A549 (cell line): ENCODE measurements at regions not wholly inside any gene's neighbourhood (a gene's known extent, or its start where the extent isn't known, plus 50 kb on each side); places are given as distances from the start of the nearest gene placed in this dataset.

ENCODE experiments used
- ATAC-seq, 2 experiments: fragments of 200-7000 bp in 1 of 2; fragments of >200 bp in 1 of 2; cut with Nextera tagmentation in 1 of 2; cut with Tn5 transposase in 1 of 2; 3 replicates each; pipeline versions ENCODE4 v1.8.0 to v1.9.1; 2018 to 2020; ENCODE audit warnings: mild to moderate bottlenecking in 1 of 2, moderate library complexity in 1 of 2
- CTCF ChIA-PET: fragments of 300-600 bp; sonication (Branson Sonifier 250); formaldehyde crosslinking; extraction: SDS; loops from one replicate; lab custom pipeline; 2021; ENCODE audit warnings: antibody characterized with exemption, inconsistent platforms; lab: Yijun Ruan, JAX
- POLR2A ChIA-PET: fragments of 350-600 bp; formaldehyde crosslinking; extraction: SDS; loops from one replicate; lab custom pipeline; 2021; ENCODE audit warnings: antibody characterized with exemption, inconsistent platforms; lab: Yijun Ruan, JAX
- DNase-seq, 2 experiments: peaks; one replicate each; pipeline versions ENCODE4 v3.0.0 to v3.0.0-alpha.2; 2011 to 2016; ENCODE audit warnings: low read depth in 1 of 2, low spot score in 1 of 2
- FAIRE-seq: peaks from 2 replicates; lab custom pipeline; 2011; peaks lifted over from hg19 to GRCh38; lab: Jason Lieb, UNC
- H3K27ac ChIP-seq, 2 experiments: fragments of >200 bp; sonication (Bioruptor Twin); formaldehyde crosslinking; 3 replicates each; pipeline ENCODE4 v1.5.1; 2016 to 2017
- H3K4me1 ChIP-seq: fragments of >200 bp; sonication (Bioruptor Twin); formaldehyde crosslinking; 3 replicates; pipeline ENCODE4 v1.6.1; 2016
- H3K4me2 ChIP-seq: fragments of >200 bp; sonication (Bioruptor Twin); formaldehyde crosslinking; 3 replicates; pipeline ENCODE4 v1.6.1; 2016
- H3K4me3 ChIP-seq: fragments of >200 bp; sonication (Bioruptor Twin); formaldehyde crosslinking; 3 replicates; pipeline ENCODE4 v1.5.1; 2016
- H3K9me3 ChIP-seq: fragments of >200 bp; sonication (Bioruptor Twin); formaldehyde crosslinking; 3 replicates; pipeline ENCODE4 v1.6.1; 2016
- ATOH8 ChIP-seq: fragments of 250-450 bp; sonication (Bioruptor Pico); IDR thresholded peaks from 2 replicates; pipeline ENCODE4 v1.5.0; 2020; ENCODE audit warnings: low read depth, mild to moderate bottlenecking, moderate library complexity
- CBX2 ChIP-seq: fragments of 200-600 bp; sonication (generic); IDR thresholded peaks from 2 replicates; pipeline ENCODE4 v1.6.1; 2016; ENCODE audit warnings: low read depth, mild to moderate bottlenecking, borderline replicate concordance
- CEBPB ChIP-seq, 2 experiments: fragments of >200 bp in 1 of 2; sonication (Bioruptor Twin) in 1 of 2; formaldehyde crosslinking in 1 of 2; IDR thresholded peaks; 2 replicates each; pipeline ENCODE4 v1.6.1; 2012 to 2016
- EHF ChIP-seq: fragments of 250-450 bp; sonication (Bioruptor Pico); IDR thresholded peaks from 2 replicates; pipeline ENCODE4 v1.5.0; 2020; ENCODE audit warnings: mild to moderate bottlenecking
- EP300 ChIP-seq, 2 experiments: fragments of >200 bp; sonication (Bioruptor Twin); formaldehyde crosslinking; IDR thresholded peaks; 2 replicates in 1 of 2; 3 replicates in 1 of 2; pipeline ENCODE4 v1.6.1; 2016 to 2017
- ESRRA ChIP-seq: fragments of 150-350 bp; IDR thresholded peaks from 2 replicates; pipeline ENCODE4 v1.6.1; 2014; ENCODE audit warnings: mild to moderate bottlenecking, low read length, borderline replicate concordance
- FOSL2 ChIP-seq, 2 experiments: fragments of 450-650 bp in 1 of 2; fragments of >200 bp in 1 of 2; sonication (Bioruptor Twin) in 1 of 2; formaldehyde crosslinking; IDR thresholded peaks; 2 replicates each; pipeline versions ENCODE4 v1.5.0 to v1.6.1; 2016 to 2020; ENCODE audit warnings: mild to moderate bottlenecking in 1 of 2, moderate library complexity in 1 of 2
- FOXS1 ChIP-seq: fragments of 250-450 bp; sonication (Bioruptor Pico); IDR thresholded peaks from 2 replicates; pipeline ENCODE4 v1.5.0; 2020; ENCODE audit warnings: mild to moderate bottlenecking, moderate library complexity
- HDAC2 ChIP-seq: fragments of 200-600 bp; sonication (generic); IDR thresholded peaks from 2 replicates; pipeline ENCODE4 v1.6.1; 2016
- HOXB13 ChIP-seq: fragments of 250-450 bp; sonication (Bioruptor Pico); IDR thresholded peaks from 2 replicates; pipeline ENCODE4 v1.5.0; 2020; ENCODE audit warnings: low read depth, mild to moderate bottlenecking, moderate library complexity
- NFE2L2 ChIP-seq: fragments of 150-350 bp; conservative IDR thresholded peaks from 2 replicates; pipeline ENCODE4 v1.6.1; 2014; ENCODE audit warnings: low read length
- REST ChIP-seq: fragments of 200-600 bp; sonication (generic); IDR thresholded peaks from 2 replicates; pipeline ENCODE4 v1.6.1; 2016; ENCODE audit warnings: antibody characterized with exemption, mild to moderate bottlenecking, moderate library complexity
- RFX5 ChIP-seq: fragments of 450-650 bp; IDR thresholded peaks from 2 replicates; pipeline ENCODE4 v1.7.1; 2014; ENCODE audit warnings: antibody characterized with exemption, mild to moderate bottlenecking, moderate library complexity
- SMC3 ChIP-seq: fragments of >200 bp; sonication (Bioruptor Twin); formaldehyde crosslinking; IDR thresholded peaks from 3 replicates; pipeline ENCODE4 v1.6.1; 2018; ENCODE audit warnings: inconsistent platforms
- ZFP36 ChIP-seq: fragments of 450-650 bp; IDR thresholded peaks from 2 replicates; pipeline ENCODE4 v1.6.1; 2014; ENCODE audit warnings: borderline replicate concordance; ENCODE audit not compliant: partially characterized antibody
- ZNF302 ChIP-seq: fragments of 250-450 bp; sonication (Bioruptor Pico); IDR thresholded peaks from 2 replicates; pipeline ENCODE4 v1.9.0; 2021; ENCODE audit warnings: inconsistent platforms, mild to moderate bottlenecking, moderate library complexity
- ZSCAN20 ChIP-seq: fragments of 250-450 bp; sonication (Bioruptor Pico); IDR thresholded peaks from 2 replicates; pipeline ENCODE4 v1.8.0; 2022; ENCODE audit warnings: mild to moderate bottlenecking, moderate library complexity
- WGBS: methylation state at CpG from one replicate; pipeline ENCODE4 v1.1.6; 2017; ENCODE audit errors: missing lambda C conversion rate; 5-methylcytosine and 5-hydroxymethylcytosine counted together
- TF ChIP-seq, protein P1 (sequence below): fragments of 450-650 bp; IDR thresholded peaks from 2 replicates; pipeline ENCODE4 v1.6.1; 2014; ENCODE audit warnings: antibody characterized with exemption
- TF ChIP-seq, protein P2 (sequence below): IDR thresholded peaks from 2 replicates; pipeline ENCODE4 v1.6.1; 2012; ENCODE audit warnings: low read depth, borderline replicate concordance

GRCh38 chr3:76972624-76973296 is 67.1 kb upstream of the ROBO2 start:
- no peak for ATAC-seq
- Histone ChIP-seq H3K4me3 (no peak overlapping the region), H3K9me3 (no peaks in the 10 kb centered on the region)
- no peak for TF ChIP-seq SMC3
- no peak for TF ChIP-seq CEBPB (IDR thresholded peaks at IDR 0.05)
- TF ChIP-seq, all 56 proteins: peak for 0
- DNase-seq (no peak), FAIRE-seq (no peak)
- H3K4me2 ChIP-seq = no peak overlapping the region
- H3K4me1 ChIP-seq = no peaks in the 10 kb centered on the region
- WGBS = 1% methylated on average over 4 of the region's 4 CpGs
- POLR2A ChIA-PET = no interaction called here
- CTCF ChIA-PET = no interaction called here
- no peak overlapping the region for H3K27ac ChIP-seq

- Histone ChIP-seq H3K4me2 (no peak overlapping the region), H3K4me3 (no peak overlapping the region), H3K9me3 (no peaks in the 10 kb centered on the region), H3K27ac (no peak overlapping the region), H3K4me1 (no peaks in the 10 kb centered on the region)
- ChIA-PET CTCF (interaction anchor here (1.0 kb wide), 1 partner anchor 10 kb away, joined by 3 read pairs; no protein-coding TSS in a partner anchor), POLR2A (no interaction called here)
- ATAC-seq = no peak
- TF ChIP-seq FOSL2 (IDR thresholded peaks at IDR 0.05) (no peak), FOSL2 (CRISPR knock-in tag; IDR thresholded peaks at IDR 0.05) (no peak), REST (no peak), EHF (CRISPR knock-in tag) (no peak), HOXB13 (CRISPR knock-in tag) (no peak), ZFP36 (no peak), FOXS1 (no peak), ZNF302 (no peak), ESRRA (no peak), HDAC2 (no peak), ZSCAN20 (no peak), ATOH8 (no peak), NFE2L2 (no peak), RFX5 (no peak), EP300 (IDR thresholded peaks at IDR 0.05) (no peak), CBX2 (no peak)
- TF ChIP-seq, protein P1, sequence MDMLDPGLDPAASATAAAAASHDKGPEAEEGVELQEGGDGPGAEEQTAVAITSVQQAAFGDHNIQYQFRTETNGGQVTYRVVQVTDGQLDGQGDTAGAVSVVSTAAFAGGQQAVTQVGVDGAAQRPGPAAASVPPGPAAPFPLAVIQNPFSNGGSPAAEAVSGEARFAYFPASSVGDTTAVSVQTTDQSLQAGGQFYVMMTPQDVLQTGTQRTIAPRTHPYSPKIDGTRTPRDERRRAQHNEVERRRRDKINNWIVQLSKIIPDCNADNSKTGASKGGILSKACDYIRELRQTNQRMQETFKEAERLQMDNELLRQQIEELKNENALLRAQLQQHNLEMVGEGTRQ = no peak
- TF ChIP-seq, protein P2, sequence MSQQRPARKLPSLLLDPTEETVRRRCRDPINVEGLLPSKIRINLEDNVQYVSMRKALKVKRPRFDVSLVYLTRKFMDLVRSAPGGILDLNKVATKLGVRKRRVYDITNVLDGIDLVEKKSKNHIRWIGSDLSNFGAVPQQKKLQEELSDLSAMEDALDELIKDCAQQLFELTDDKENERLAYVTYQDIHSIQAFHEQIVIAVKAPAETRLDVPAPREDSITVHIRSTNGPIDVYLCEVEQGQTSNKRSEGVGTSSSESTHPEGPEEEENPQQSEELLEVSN = no peak
- no peak for DNase-seq
- FAIRE-seq = no peak
These were observed 62.9 kb upstream of the ROBO2 start for GRCh38 chr3:76976996-76977395.
